ENCODE measurements at regions not wholly inside any gene's neighbourhood (a gene's known extent, or its start where the extent isn't known, plus 50 kb on each side); places are given as distances from the start of the nearest gene placed in this dataset.

GRCh38 chr20:52075400-52075799 is 116.2 kb downstream of the ZFP64 start:
- TF ChIP-seq EZH2 (IDR thresholded peaks at IDR 0.05; ENCODE audit: low read length) (no peak), CTCF (optimal IDR thresholded peaks at IDR 0.05 in 1 of 3, IDR thresholded peaks at IDR 0.05 in 1 of 3, conservative IDR thresholded peaks at IDR 0.05 in 1 of 3; ENCODE audit: extremely low read depth in 1 of 3, insufficient read depth in 2 of 3, low read length in 3 of 3) (no peak)
- FAIRE-seq = no peak
- Histone ChIP-seq H3K4me1 (ENCODE audit: control insufficient read depth, extremely low read depth, insufficient read depth, low read length) (no peaks in the 10 kb centered on the region), H3K9me1 (ENCODE audit: control insufficient read depth, extremely low read depth, insufficient read depth, low read length) (no peaks in the 10 kb centered on the region), H3K9ac (ENCODE audit: control insufficient read depth, extremely low read depth, insufficient read depth, low read length) (no peak overlapping the region), H2AFZ (ENCODE audit: control insufficient read depth, low read length) (no peak overlapping the region), H3K27ac (ENCODE audit: control insufficient read depth, insufficient read depth, low read length) (no peak overlapping the region), H3K27me3 (ENCODE audit: control insufficient read depth, extremely low read depth, insufficient read depth, low read length) (no peaks in the 10 kb centered on the region), H4K20me1 (ENCODE audit: control insufficient read depth, extremely low read depth, insufficient read depth, low read length) (no peaks in the 10 kb centered on the region), H3K4me2 (ENCODE audit: control insufficient read depth, extremely low read depth, insufficient read depth, low read depth, low read length) (no peak overlapping the region), H3K36me3 (ENCODE audit: control insufficient read depth in 2 of 2, extremely low read depth in 1 of 2, insufficient read depth in 2 of 2, low read length in 2 of 2) (peaks cover 6 to 7% of the 10 kb centered on the region in 2 experiments), H3K79me2 (ENCODE audit: control insufficient read depth, insufficient read depth, low read length) (no peaks in the 10 kb centered on the region), H3K4me3 (ENCODE audit: control insufficient read depth in 2 of 3, extremely low read depth in 1 of 3, insufficient read depth in 2 of 3, low read depth in 1 of 3, low read length in 3 of 3) (no peak overlapping the region), H3K9me3 (ENCODE audit: control insufficient read depth, low read depth, low read length) (no peaks in the 10 kb centered on the region)
- dilution Hi-C loops (cut with MboI; ENCODE audit: extremely low pct_ligation_motif_present, low sequenced_read_pairs) = no loop called here
- DNase-seq (ENCODE audit: low read depth, low spot score) = no peak

- Histone ChIP-seq H3K79me2 (ENCODE audit: control insufficient read depth, insufficient read depth, low read length) (no peaks in the 10 kb centered on the region), H2AFZ (ENCODE audit: control insufficient read depth, low read length) (no peak overlapping the region), H3K27ac (ENCODE audit: control insufficient read depth, insufficient read depth, low read length) (no peak overlapping the region), H3K9me3 (ENCODE audit: control insufficient read depth, low read depth, low read length) (no peaks in the 10 kb centered on the region), H3K27me3 (ENCODE audit: control insufficient read depth, extremely low read depth, insufficient read depth, low read length) (no peaks in the 10 kb centered on the region), H4K20me1 (ENCODE audit: control insufficient read depth, extremely low read depth, insufficient read depth, low read length) (no peaks in the 10 kb centered on the region), H3K4me3 (ENCODE audit: control insufficient read depth in 2 of 3, extremely low read depth in 1 of 3, insufficient read depth in 2 of 3, low read depth in 1 of 3, low read length in 3 of 3) (no peak overlapping the region), H3K4me1 (ENCODE audit: control insufficient read depth, extremely low read depth, insufficient read depth, low read length) (no peaks in the 10 kb centered on the region), H3K4me2 (ENCODE audit: control insufficient read depth, extremely low read depth, insufficient read depth, low read depth, low read length) (no peak overlapping the region), H3K36me3 (ENCODE audit: control insufficient read depth in 2 of 2, extremely low read depth in 1 of 2, insufficient read depth in 2 of 2, low read length in 2 of 2) (peaks cover 0 to 5% of the 10 kb centered on the region in 2 experiments), H3K9me1 (ENCODE audit: control insufficient read depth, extremely low read depth, insufficient read depth, low read length) (no peaks in the 10 kb centered on the region), H3K9ac (ENCODE audit: control insufficient read depth, extremely low read depth, insufficient read depth, low read length) (no peak overlapping the region)
- DNase-seq (ENCODE audit: low read depth, low spot score) = no peak
- FAIRE-seq = no peak
- TF ChIP-seq EZH2 (IDR thresholded peaks at IDR 0.05; ENCODE audit: low read length) (no peak), CTCF (optimal IDR thresholded peaks at IDR 0.05 in 1 of 3, IDR thresholded peaks at IDR 0.05 in 1 of 3, conservative IDR thresholded peaks at IDR 0.05 in 1 of 3; ENCODE audit: extremely low read depth in 1 of 3, insufficient read depth in 2 of 3, low read length in 3 of 3) (no peak)
- dilution Hi-C loops (cut with MboI; ENCODE audit: extremely low pct_ligation_motif_present, low sequenced_read_pairs) = no loop called here
Observed at GRCh38 chr20:52071136-52071535, 120.4 kb downstream of the ZFP64 start.
